Ovary (tissue), 7 donors: ENCODE measurements at regions not wholly inside any gene's neighbourhood (a gene's known extent, or its start where the extent isn't known, plus 50 kb on each side); places are given as distances from the start of the nearest gene placed in this dataset.

Source experiments
- DNase-seq, 5 donors: peaks; one replicate each; pipeline ENCODE4 v3.0.0-alpha.2; 2019 to 2020
- H3K27ac ChIP-seq, 2 donors: fragments of 200-600 bp; one replicate each; pipeline versions ENCODE4 v1.5.1 to v1.8.0; 2019 to 2022
- H3K27me3 ChIP-seq: fragments of 200-600 bp; one replicate; pipeline ENCODE4 v1.8.0; 2022
- H3K36me3 ChIP-seq: fragments of 200-600 bp; sonication (generic); one replicate; pipeline ENCODE4 v1.5.1; 2019
- H3K4me1 ChIP-seq: one replicate; pipeline ENCODE4 v1.8.1; 2013; ENCODE audit warnings: mild to moderate bottlenecking, moderate library complexity; ENCODE audit not compliant: insufficient read depth
- H3K4me3 ChIP-seq: fragments of 200-600 bp; sonication (generic); one replicate; pipeline ENCODE4 v1.5.1; 2017
- H3K9me3 ChIP-seq, 2 donors: fragments of 200-600 bp in 1 of 2; sonication (generic) in 1 of 2; one replicate each; pipeline versions ENCODE4 v1.5.1 to v1.8.1; 2013 to 2019; ENCODE audit warnings: mild to moderate bottlenecking in 1 of 2, moderate library complexity in 1 of 2
- CTCF ChIP-seq, 3 donors: fragments of 450-650 bp in 2 of 3; fragments of 200-600 bp in 1 of 3; IDR thresholded peaks; one replicate each; pipeline versions ENCODE4 v1.5.1 to v1.8.0; 2016 to 2022; ENCODE audit warnings: antibody characterized with exemption in 3 of 3, mild to moderate bottlenecking in 1 of 3
- EP300 ChIP-seq: sonication (generic); formaldehyde crosslinking; IDR thresholded peaks from one replicate; pipeline ENCODE4 v1.6.1; 2017; ENCODE audit warnings: antibody characterized with exemption
- POLR2A ChIP-seq: fragments of 450-650 bp; IDR thresholded peaks from one replicate; pipeline ENCODE4 v1.6.1; 2017; ENCODE audit warnings: antibody characterized with exemption, mild to moderate bottlenecking, moderate library complexity
- WGBS, 3 donors: extraction: QIAGEN DNeasy Blood & Tissue Kit in 1 of 3; methylation state at CpG; one replicate each; pipeline versions ENCODE4 v1.1.5 to v1.1.7; 2013 to 2017; 5-methylcytosine and 5-hydroxymethylcytosine counted together
- intact Hi-C, 4 donors: fragments of 100-400 bp; cut with DNase I; formaldehyde crosslinking; loops; one replicate each; pipeline versions ENCODE4 v1.11.0 to v1.15.1; 2022 to 2023
- donor health status: DM: no; HTN: no; CAD: no; lungs with moderate emphysema.
- donor health status: DM: no; HTN: no; CAD: no.
- donor health status: Bipolar disorder and iron deficiency.
- donor health status: DM: no; HTN: no; CAD: no.
- donor health status: DM: yes; HTN: yes; CAD: no.

- DNase-seq: no peak
- peaks cover 5% of the 10 kb centered on the region for H3K4me1 ChIP-seq
- TF ChIP-seq POLR2A: no peak
- no peak for TF ChIP-seq CTCF (IDR thresholded peaks at IDR 0.05)
- no peak for TF ChIP-seq EP300
- no peaks in the 10 kb centered on the region for H3K36me3 ChIP-seq
- intact Hi-C loops: no loop called here
- 90 to 95% (median 92%) methylated on average over 2 of the region's 2 CpGs for WGBS, 3 donors
- no peak overlapping the region for H3K4me3 ChIP-seq
- H3K27ac ChIP-seq: no peak overlapping the region
- no peaks in the 10 kb centered on the region for H3K27me3 ChIP-seq
- no peaks in the 10 kb centered on the region for H3K9me3 ChIP-seq
Measured at GRCh38 chr4:128359422-128359821, 71.8 kb upstream of the PGRMC2 start.

GRCh38 chr4:128358913-128359279, 71.3 kb upstream of the PGRMC2 start:
- TF ChIP-seq POLR2A (no peak), EP300 (no peak), CTCF (IDR thresholded peaks at IDR 0.05) (no peak)
- WGBS, 3 donors: 84 to 87% (median 87%) methylated on average over 2 of the region's 2 CpGs
- no peak for DNase-seq
- no peaks in the 10 kb centered on the region for H3K36me3 ChIP-seq
- H3K27ac ChIP-seq: no peak overlapping the region
- no peaks in the 10 kb centered on the region for H3K27me3 ChIP-seq
- H3K9me3 ChIP-seq: no peaks in the 10 kb centered on the region
- intact Hi-C loops: no loop called here
- no peak overlapping the region for H3K4me3 ChIP-seq
- H3K4me1 ChIP-seq: peaks cover 8% of the 10 kb centered on the region

GRCh38 chr4:128358231-128358912, 70.8 kb upstream of the PGRMC2 start:
- no peak for DNase-seq
- TF ChIP-seq POLR2A: no peak
- TF ChIP-seq EP300: no peak
- TF ChIP-seq CTCF (IDR thresholded peaks at IDR 0.05): no peak
- H3K36me3 ChIP-seq: no peaks in the 10 kb centered on the region
- intact Hi-C loops: no loop called here
- no peak overlapping the region for H3K4me3 ChIP-seq
- no peaks in the 10 kb centered on the region for H3K9me3 ChIP-seq
- H3K27me3 ChIP-seq: no peaks in the 10 kb centered on the region
- no peak overlapping the region for H3K27ac ChIP-seq
- WGBS, 3 donors: 71 to 73% (median 71%) methylated on average over 7 of the region's 7 CpGs
- H3K4me1 ChIP-seq: peaks cover 8% of the 10 kb centered on the region

- intact Hi-C loops: no loop called here
- Histone ChIP-seq H3K27ac (no peak overlapping the region), H3K27me3 (no peaks in the 10 kb centered on the region), H3K36me3 (no peaks in the 10 kb centered on the region), H3K9me3 (no peaks in the 10 kb centered on the region), H3K4me3 (no peak overlapping the region), H3K4me1 (peaks cover 8% of the 10 kb centered on the region)
- 64 to 78% (median 75%) methylated on average over 2 of the region's 2 CpGs for WGBS, 3 donors
- TF ChIP-seq EP300 (no peak), CTCF (IDR thresholded peaks at IDR 0.05) (no peak)
- DNase-seq: no peak
Measured at GRCh38 chr4:128357286-128357685, 69.7 kb upstream of the PGRMC2 start.
